ENCODE measurements at regions not wholly inside any gene's neighbourhood (a gene's known extent, or its start where the extent isn't known, plus 50 kb on each side); places are given as distances from the start of the nearest gene placed in this dataset.

GRCh38 chr1:80447526-80447925 is 1353.2 kb upstream of the ADGRL2 start:
- no peak for TF ChIP-seq EP300 (IDR thresholded peaks at IDR 0.05; ENCODE audit: borderline replicate concordance)
- TF ChIP-seq EGR1 (IDR thresholded peaks at IDR 0.05) = no peak
- TF ChIP-seq USF1 (IDR thresholded peaks at IDR 0.05) = no peak
- TF ChIP-seq TAF1 (IDR thresholded peaks at IDR 0.05; ENCODE audit: low read depth) = no peak
- no peak for TF ChIP-seq RAD21 (IDR thresholded peaks at IDR 0.05; ENCODE audit: low read depth)
- no peak for TF ChIP-seq CEBPB (IDR thresholded peaks at IDR 0.05)
- no peak for TF ChIP-seq TCF12 (IDR thresholded peaks at IDR 0.05; ENCODE audit: low read depth)
- no peak for TF ChIP-seq FOXM1 (IDR thresholded peaks at IDR 0.05; ENCODE audit: borderline replicate concordance, low read depth)
- TF ChIP-seq TEAD4 (IDR thresholded peaks at IDR 0.05) = no peak
- TF ChIP-seq CREB1 (IDR thresholded peaks at IDR 0.05; ENCODE audit: low read depth) = no peak
- no peak for TF ChIP-seq YY1 (IDR thresholded peaks at IDR 0.05; ENCODE audit: low read depth)
- TF ChIP-seq REST (IDR thresholded peaks at IDR 0.05; ENCODE audit: low read depth) = no peak
- TF ChIP-seq NFIC (IDR thresholded peaks at IDR 0.05) = no peak
- TF ChIP-seq ZBTB7A (IDR thresholded peaks at IDR 0.05; ENCODE audit: low read depth) = no peak

GRCh38 chr1:80445033-80445432 is 1355.7 kb upstream of the ADGRL2 start:
- TF ChIP-seq TAF1 (IDR thresholded peaks at IDR 0.05; ENCODE audit: low read depth) (no peak), USF1 (IDR thresholded peaks at IDR 0.05) (no peak), REST (IDR thresholded peaks at IDR 0.05; ENCODE audit: low read depth) (no peak)

GRCh38 chr1:80444171-80444570 is 1356.6 kb upstream of the ADGRL2 start:
- no peak for TF ChIP-seq USF1 (IDR thresholded peaks at IDR 0.05)
- no peak for TF ChIP-seq ZBTB7A (IDR thresholded peaks at IDR 0.05; ENCODE audit: low read depth)
- TF ChIP-seq TCF12 (IDR thresholded peaks at IDR 0.05; ENCODE audit: low read depth) = no peak
- no peak for TF ChIP-seq NFIC (IDR thresholded peaks at IDR 0.05)
- TF ChIP-seq EGR1 (IDR thresholded peaks at IDR 0.05) = no peak

- TF ChIP-seq NFIC (IDR thresholded peaks at IDR 0.05) (no peak), RAD21 (IDR thresholded peaks at IDR 0.05; ENCODE audit: low read depth) (0 out of 2 replicates have a peak, but pooled peaks have one; percentile 16)
Measured at GRCh38 chr1:80441664-80442063, 1359.1 kb upstream of the ADGRL2 start.

- no peak for TF ChIP-seq NFIC (IDR thresholded peaks at IDR 0.05)
- TF ChIP-seq RAD21 (IDR thresholded peaks at IDR 0.05; ENCODE audit: low read depth) = no peak
- TF ChIP-seq TAF1 (IDR thresholded peaks at IDR 0.05; ENCODE audit: low read depth) = no peak
Measured at GRCh38 chr1:80436851-80437250, 1363.9 kb upstream of the ADGRL2 start.

- TF ChIP-seq TEAD4 (IDR thresholded peaks at IDR 0.05) (no peak), ZBTB7A (IDR thresholded peaks at IDR 0.05; ENCODE audit: low read depth) (no peak)
Measured at GRCh38 chr1:80427881-80428280, 1372.9 kb upstream of the ADGRL2 start.

- TF ChIP-seq MAX (IDR thresholded peaks at IDR 0.05) (no peak), TAF1 (IDR thresholded peaks at IDR 0.05; ENCODE audit: low read depth) (no peak), EP300 (IDR thresholded peaks at IDR 0.05; ENCODE audit: borderline replicate concordance) (no peak), USF1 (IDR thresholded peaks at IDR 0.05) (no peak), NFIC (IDR thresholded peaks at IDR 0.05) (no peak), REST (IDR thresholded peaks at IDR 0.05; ENCODE audit: low read depth) (no peak), TCF12 (IDR thresholded peaks at IDR 0.05; ENCODE audit: low read depth) (no peak), RAD21 (IDR thresholded peaks at IDR 0.05; ENCODE audit: low read depth) (no peak), EGR1 (IDR thresholded peaks at IDR 0.05) (no peak), YY1 (IDR thresholded peaks at IDR 0.05; ENCODE audit: low read depth) (no peak)
Measured at GRCh38 chr1:80424249-80424648, 1376.5 kb upstream of the ADGRL2 start.
